GM12878 (cell line): ENCODE measurements at regions not wholly inside any gene's neighbourhood (a gene's known extent, or its start where the extent isn't known, plus 50 kb on each side); places are given as distances from the start of the nearest gene placed in this dataset.

Experiments used
- CTCF ChIP-seq, 3 experiments: IDR thresholded peaks in 2 of 3; conservative IDR thresholded peaks in 1 of 3; 2 replicates each; pipeline ENCODE4 v1.5.1; 2011; ENCODE audit warnings: low read depth in 3 of 3, low read length in 3 of 3, mild to moderate bottlenecking in 3 of 3, control low read depth in 2 of 3, moderate library complexity in 2 of 3, inconsistent platforms in 1 of 3, mixed read lengths in 1 of 3; ENCODE audit not compliant: control insufficient read depth in 2 of 3, insufficient read depth in 1 of 3; ENCODE audit errors: extremely low read depth in 1 of 3
- YY1 ChIP-seq: IDR thresholded peaks from 2 replicates; pipeline ENCODE4 v1.6.1; 2011; ENCODE audit warnings: low read depth, mild to moderate bottlenecking, low read length

GRCh38 chr10:4638099-4638498, 187.9 kb upstream of the AKR1E2 start:
- no peak for TF ChIP-seq YY1
- no peak for TF ChIP-seq CTCF (IDR thresholded peaks at IDR 0.05 in 2 of 3, conservative IDR thresholded peaks at IDR 0.05 in 1 of 3; ENCODE audit: control insufficient read depth in 2 of 3, extremely low read depth in 1 of 3, insufficient read depth in 1 of 3, low read depth in 3 of 3, low read length in 3 of 3)
